ENCODE measurements at regions not wholly inside any gene's neighbourhood (a gene's known extent, or its start where the extent isn't known, plus 50 kb on each side); places are given as distances from the start of the nearest gene placed in this dataset.

- TF ChIP-seq CTCF (IDR thresholded peaks at IDR 0.05) (no peak), REST (IDR thresholded peaks at IDR 0.05; ENCODE audit: insufficient read depth in 1 of 2, low read depth in 2 of 2, low read length in 1 of 2) (no peak), POLR2AphosphoS5 (IDR thresholded peaks at IDR 0.05; ENCODE audit: low read depth, low read length) (no peak), SIN3A (IDR thresholded peaks at IDR 0.05; ENCODE audit: borderline replicate concordance, insufficient read depth, low read depth, low read length) (no peak)
Observed at GRCh38 chr5:124910354-124911016, 164.0 kb upstream of the ZNF608 start.
